Neural progenitor cell (in vitro differentiated cells): ENCODE measurements at regions not wholly inside any gene's neighbourhood (a gene's known extent, or its start where the extent isn't known, plus 50 kb on each side); places are given as distances from the start of the nearest gene placed in this dataset.

Experiments
- EZH2 ChIP-seq: fragments of 200-600 bp; sonication (generic); IDR thresholded peaks from 2 replicates; pipeline ENCODE4 v1.6.1; 2017; ENCODE audit warnings: antibody characterized with exemption, mild to moderate bottlenecking, moderate library complexity
- EZH2phosphoT487 ChIP-seq: fragments of 200-600 bp; sonication (generic); IDR thresholded peaks from 2 replicates; pipeline ENCODE4 v1.6.1; 2017; ENCODE audit warnings: antibody characterized with exemption
- TF ChIP-seq, protein P1 (sequence below): fragments of 200-600 bp; sonication (generic); IDR thresholded peaks from 2 replicates; pipeline ENCODE4 v1.5.1; 2017; ENCODE audit warnings: antibody characterized with exemption, mild to moderate bottlenecking

DNA sequence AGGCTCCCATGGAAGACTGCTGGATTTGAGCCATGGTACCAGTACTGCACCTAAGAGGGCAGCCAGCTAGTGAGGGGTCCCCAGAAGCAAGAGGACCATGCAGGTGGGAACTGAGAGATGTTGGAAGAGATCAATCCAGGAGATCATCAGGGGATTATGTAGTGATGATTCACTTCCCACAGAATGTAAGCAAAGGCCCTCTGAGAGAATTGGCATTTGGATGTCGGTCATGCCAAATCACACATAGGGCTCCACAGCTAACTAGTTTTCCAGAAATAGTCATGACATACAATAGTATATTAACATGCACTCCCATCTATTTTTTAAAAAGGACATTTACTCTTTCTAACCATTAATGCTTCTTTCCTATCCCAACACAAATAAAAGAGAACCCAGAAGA is 112.5 kb downstream of the RASGEF1B start:
- TF ChIP-seq, protein P1, sequence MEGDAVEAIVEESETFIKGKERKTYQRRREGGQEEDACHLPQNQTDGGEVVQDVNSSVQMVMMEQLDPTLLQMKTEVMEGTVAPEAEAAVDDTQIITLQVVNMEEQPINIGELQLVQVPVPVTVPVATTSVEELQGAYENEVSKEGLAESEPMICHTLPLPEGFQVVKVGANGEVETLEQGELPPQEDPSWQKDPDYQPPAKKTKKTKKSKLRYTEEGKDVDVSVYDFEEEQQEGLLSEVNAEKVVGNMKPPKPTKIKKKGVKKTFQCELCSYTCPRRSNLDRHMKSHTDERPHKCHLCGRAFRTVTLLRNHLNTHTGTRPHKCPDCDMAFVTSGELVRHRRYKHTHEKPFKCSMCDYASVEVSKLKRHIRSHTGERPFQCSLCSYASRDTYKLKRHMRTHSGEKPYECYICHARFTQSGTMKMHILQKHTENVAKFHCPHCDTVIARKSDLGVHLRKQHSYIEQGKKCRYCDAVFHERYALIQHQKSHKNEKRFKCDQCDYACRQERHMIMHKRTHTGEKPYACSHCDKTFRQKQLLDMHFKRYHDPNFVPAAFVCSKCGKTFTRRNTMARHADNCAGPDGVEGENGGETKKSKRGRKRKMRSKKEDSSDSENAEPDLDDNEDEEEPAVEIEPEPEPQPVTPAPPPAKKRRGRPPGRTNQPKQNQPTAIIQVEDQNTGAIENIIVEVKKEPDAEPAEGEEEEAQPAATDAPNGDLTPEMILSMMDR: no peak
- TF ChIP-seq EZH2: no peak
- TF ChIP-seq EZH2phosphoT487: no peak
